ENCODE measurements at regions not wholly inside any gene's neighbourhood (a gene's known extent, or its start where the extent isn't known, plus 50 kb on each side); places are given as distances from the start of the nearest gene placed in this dataset.

- intact Hi-C loops (cut with micrococcal nuclease) (no loop called here), dilution Hi-C loops (cut with HindIII; ENCODE audit: low sequenced_read_pairs, unreplicated experiment) (no loop called here), in situ Hi-C loops (cut with MboI; ENCODE audit: low sequenced_read_pairs) (no loop called here)
- H3K36me3 ChIP-seq (ENCODE audit: control insufficient read depth, insufficient read depth, low read length), result no peaks in the 10 kb centered on the region
- BruUV-seq (replicated peaks), result no TSS peak
- ATAC-seq (ENCODE audit: low read depth) (no peak), DNase-seq (no peak)
- H2BK120ac ChIP-seq (ENCODE audit: low read depth, low read length), result no peak overlapping the region
- H3K14ac ChIP-seq (replicated peaks; ENCODE audit: low read depth, low read length), result no peak overlapping the region
- H3K9me3 ChIP-seq (ENCODE audit: control insufficient read depth, insufficient read depth, low read length), result peaks cover 4% of the 10 kb centered on the region; the same call in 1 of the 2 replicates
- no peak overlapping the region for H3K18ac ChIP-seq (ENCODE audit: low read depth, low read length)
- H2AFZ ChIP-seq (replicated peaks; ENCODE audit: low read length, poor library complexity), result no peak overlapping the region
- no CpG with 5 or more reads among the region's 2 CpGs for WGBS, 2 experiments (ENCODE audit: extremely low coverage in 2 of 2, insufficient read length in 1 of 2)
- no peak overlapping the region for H4K8ac ChIP-seq (ENCODE audit: low read depth in 2 of 2, low read length in 2 of 2)
- no peaks in the 10 kb centered on the region for H3K27me3 ChIP-seq (ENCODE audit: control insufficient read depth, insufficient read depth, low read length)
- no peak overlapping the region for H4K91ac ChIP-seq (ENCODE audit: insufficient read depth, low read depth, low read length)
- no peaks in the 10 kb centered on the region for H3K79me1 ChIP-seq (ENCODE audit: low read depth in 1 of 2, low read length in 2 of 2)
- H3K4me2 ChIP-seq (ENCODE audit: low read depth, low read length), result no peak overlapping the region
- H3K4me3 ChIP-seq (ENCODE audit: insufficient read depth, low read depth, low read length), result no peak overlapping the region
- H3K23ac ChIP-seq (ENCODE audit: low read depth, low read length), result no peak overlapping the region
- H2BK5ac ChIP-seq (ENCODE audit: low read depth, low read length, poor library complexity, severe bottlenecking), result no peak overlapping the region
- POLR2A ChIA-PET (ENCODE audit: unreplicated experiment), result no interaction called here
- H4K5ac ChIP-seq (ENCODE audit: low read depth, low read length), result no peak overlapping the region
- H3K4me1 ChIP-seq (ENCODE audit: control insufficient read depth, insufficient read depth, low read length), result no peaks in the 10 kb centered on the region
- no peak overlapping the region for H2BK20ac ChIP-seq (ENCODE audit: low read depth, low read length)
- no peaks in the 10 kb centered on the region for H4K20me1 ChIP-seq (ENCODE audit: insufficient read depth, low read length)
- H2AK5ac ChIP-seq (ENCODE audit: low read depth, low read length), result no peak overlapping the region
- no peak overlapping the region for H2BK15ac ChIP-seq (ENCODE audit: low read depth, low read length)
- no peak overlapping the region for H3K9ac ChIP-seq (ENCODE audit: low read depth, low read length)
- CTCF ChIA-PET, result no interaction called here
- H2AK9ac ChIP-seq (replicated peaks; ENCODE audit: low read depth, low read length, poor library complexity), result no peak overlapping the region
- H3K27ac ChIP-seq (ENCODE audit: insufficient read depth, low read length), result no peak overlapping the region
- TF ChIP-seq RAD21 (IDR thresholded peaks at IDR 0.05; ENCODE audit: low read length), result no peak
- no peak for TF ChIP-seq ELK1 (IDR thresholded peaks at IDR 0.05; ENCODE audit: borderline replicate concordance, low read depth, low read length)
- no peak for TF ChIP-seq FOS (IDR thresholded peaks at IDR 0.05; ENCODE audit: low read depth, low read length)
- TF ChIP-seq BHLHE40 (IDR thresholded peaks at IDR 0.05; ENCODE audit: low read depth, low read length), result no peak
- TF ChIP-seq RCOR1 (IDR thresholded peaks at IDR 0.05; ENCODE audit: insufficient replicate concordance, low read length), result no peak
- TF ChIP-seq MAFK (IDR thresholded peaks at IDR 0.05; ENCODE audit: low read depth, low read length), result no peak
- TF ChIP-seq NFE2L2 (IDR thresholded peaks at IDR 0.05; ENCODE audit: low read depth, low read length), result no peak
- TF ChIP-seq SMC3 (IDR thresholded peaks at IDR 0.05; ENCODE audit: low read depth, low read length), result no peak
- no peak for TF ChIP-seq CEBPB (IDR thresholded peaks at IDR 0.05; ENCODE audit: low read depth, low read length)
- no peak for TF ChIP-seq RFX5 (IDR thresholded peaks at IDR 0.05; ENCODE audit: low read depth, low read length)
- no peak for TF ChIP-seq POLR2A (IDR thresholded peaks at IDR 0.05; ENCODE audit: low read depth, low read length)
- TF ChIP-seq USF2 (IDR thresholded peaks at IDR 0.05; ENCODE audit: low read depth, low read length), result no peak
- TF ChIP-seq CHD1 (IDR thresholded peaks at IDR 0.05; ENCODE audit: low read depth, low read length), result no peak
- no peak for TF ChIP-seq MAZ (IDR thresholded peaks at IDR 0.05; ENCODE audit: borderline replicate concordance, low read depth, low read length)
- no peak for TF ChIP-seq CTCF (conservative IDR thresholded peaks at IDR 0.05; ENCODE audit: low read depth, low read length)
- TF ChIP-seq MXI1 (IDR thresholded peaks at IDR 0.05; ENCODE audit: borderline replicate concordance, low read depth, low read length), result no peak
- no peaks in the 10 kb centered on the region for H3K9me1 ChIP-seq (ENCODE audit: insufficient read depth, low read length)
- no peak overlapping the region for H3K4ac ChIP-seq (ENCODE audit: low read depth, low read length)
- no peak overlapping the region for H3K56ac ChIP-seq (ENCODE audit: extremely low read depth, insufficient read depth, low read length)
Observed at GRCh38 chr21:23729331-23729730, 1878.0 kb downstream of the MRPL39 start.

Measured in IMR-90 (cell line).